LNCAP (cell line): ENCODE measurements at regions not wholly inside any gene's neighbourhood (a gene's known extent, or its start where the extent isn't known, plus 50 kb on each side); places are given as distances from the start of the nearest gene placed in this dataset.

Experiments used
- CTCF ChIP-seq: fragments of 450-650 bp; IDR thresholded peaks from 2 replicates; pipeline ENCODE4 v1.5.1; 2017; ENCODE audit warnings: mild to moderate bottlenecking

DNA sequence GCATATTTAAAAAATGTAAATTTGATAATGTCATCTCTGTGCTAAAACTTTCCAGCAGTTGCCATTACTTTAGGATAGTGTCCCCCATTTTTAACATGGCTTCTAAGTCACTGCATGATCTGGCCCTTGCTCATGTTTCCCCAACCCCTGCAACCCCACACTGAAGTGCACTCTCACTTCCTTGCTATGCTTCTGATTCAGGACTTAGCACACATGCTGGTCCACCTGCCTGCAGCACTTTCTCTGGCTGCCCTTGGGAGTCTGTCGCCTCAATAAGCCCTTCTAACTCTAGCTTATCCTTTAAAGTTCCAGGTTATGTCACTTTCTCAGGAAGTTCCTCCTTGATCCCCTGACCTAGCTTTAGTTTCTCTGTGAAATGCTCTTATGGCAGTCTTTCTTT, 241.0 kb downstream of the POSTN start:
- TF ChIP-seq CTCF: no peak

DNA sequence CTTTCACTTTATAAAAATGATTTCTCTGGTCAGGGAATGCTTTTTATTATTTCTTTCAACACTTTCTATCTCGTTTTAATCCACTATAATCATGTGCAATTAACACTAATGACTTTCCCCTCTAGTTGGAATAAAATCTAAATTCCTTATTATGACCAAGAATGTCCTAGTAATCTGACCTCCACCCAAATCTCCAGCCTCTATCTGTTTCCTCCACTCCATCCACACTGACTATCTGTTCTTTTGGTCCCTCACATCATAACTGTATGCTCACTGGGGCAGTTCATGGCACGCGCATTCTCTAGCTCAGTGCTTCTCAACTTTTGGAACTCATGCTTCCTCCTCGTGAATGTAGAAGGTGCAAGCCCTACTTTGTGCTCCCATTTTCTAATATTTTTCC, 244.7 kb downstream of the POSTN start:
- TF ChIP-seq CTCF: no peak

DNA sequence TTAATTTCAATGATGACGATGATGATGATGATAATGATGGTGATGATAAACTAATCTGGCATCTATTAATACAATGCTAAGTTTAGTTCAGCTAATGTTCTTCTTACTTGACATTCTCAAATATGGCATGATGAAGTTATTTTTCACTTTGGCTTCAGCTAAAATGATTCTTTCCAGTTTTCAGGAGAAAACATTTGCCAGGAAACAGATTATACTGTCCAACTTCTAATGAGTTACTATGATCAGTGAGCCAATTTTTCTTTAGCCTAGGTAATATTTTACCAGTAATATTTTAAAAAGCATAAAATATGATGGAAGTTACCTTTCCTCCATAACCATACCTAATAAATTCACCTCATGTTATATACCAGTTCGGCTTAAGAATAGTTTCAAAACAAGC, 245.7 kb upstream of the CSNK1A1L start:
- TF ChIP-seq CTCF: no peak

GRCh38 chr13:37349916-37350315, 244.5 kb upstream of the CSNK1A1L start:
- TF ChIP-seq CTCF: no peak

DNA sequence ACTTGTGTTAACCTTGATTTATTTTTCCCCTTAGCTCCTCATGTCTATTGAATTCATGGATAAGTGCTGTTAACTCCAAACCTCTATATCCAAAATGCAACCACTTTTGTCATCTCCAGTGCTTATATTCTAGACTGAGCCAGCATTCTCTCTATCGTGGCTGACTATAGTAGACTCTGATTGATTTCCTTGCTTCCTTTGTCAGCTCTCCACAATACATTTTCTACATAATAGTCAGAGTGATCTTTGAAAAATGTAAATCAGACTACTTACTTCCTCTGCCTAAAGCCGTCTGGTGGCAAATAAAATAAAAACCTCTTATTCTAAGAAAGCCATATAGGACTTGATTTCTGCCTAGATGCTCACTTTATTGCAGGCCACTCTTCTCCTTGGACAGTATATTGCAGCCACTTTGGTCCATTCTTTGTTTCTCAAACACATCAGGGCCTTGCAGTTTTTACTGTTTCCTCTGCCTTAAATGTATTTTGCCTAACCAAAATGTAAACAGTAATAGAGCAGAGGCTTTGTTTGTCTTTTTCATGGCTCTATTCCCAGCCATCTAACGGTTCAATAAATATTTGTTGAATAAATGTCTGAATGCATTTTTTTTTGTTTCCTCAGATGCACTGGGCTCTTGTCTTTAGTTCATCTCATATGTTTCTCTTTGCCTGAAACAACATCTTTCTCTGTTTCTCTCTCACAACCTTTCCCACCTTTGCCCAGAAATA, 243.6 kb upstream of the CSNK1A1L start:
- TF ChIP-seq CTCF: no peak

GRCh38 chr13:37345869-37346268, 240.4 kb upstream of the CSNK1A1L start:
- TF ChIP-seq CTCF: no peak

DNA sequence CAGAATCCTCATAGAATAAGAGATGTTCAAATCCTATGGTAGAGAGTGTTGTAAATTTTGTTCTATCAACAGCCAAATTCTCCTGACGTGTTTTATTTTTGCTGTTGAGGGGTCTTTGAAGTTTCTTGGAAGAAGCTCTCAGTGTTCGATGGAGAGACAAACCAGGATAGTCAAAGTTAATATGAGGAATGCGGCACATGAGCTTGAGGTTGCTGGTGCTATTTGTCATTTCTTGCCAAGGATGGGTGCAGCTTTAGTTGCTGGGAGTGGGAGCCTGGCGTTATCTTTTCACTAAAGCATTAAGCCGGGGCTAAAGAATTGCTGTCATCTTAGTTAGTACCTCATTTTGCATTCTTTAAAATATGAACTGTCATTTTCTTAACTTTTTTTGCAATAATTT, 239.9 kb upstream of the CSNK1A1L start:
- no peak for TF ChIP-seq CTCF

DNA sequence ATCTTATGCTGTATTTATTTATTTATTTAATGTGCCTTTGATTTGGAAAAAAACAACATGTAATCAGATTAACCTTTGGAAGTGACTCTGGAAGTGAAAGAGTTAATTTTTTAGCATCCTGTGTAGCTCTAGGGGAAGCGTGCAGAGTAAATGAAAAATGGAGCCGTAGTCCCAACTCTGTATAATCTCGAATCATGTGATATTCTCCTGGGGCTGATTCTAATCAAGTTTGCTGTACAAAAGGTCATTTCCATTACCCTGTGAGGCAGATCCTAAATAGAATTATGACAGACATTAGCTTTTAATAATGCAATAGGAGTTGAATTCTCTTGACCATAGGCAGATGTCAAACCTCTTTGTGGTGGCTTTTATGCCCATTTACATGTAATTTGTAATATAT, 238.6 kb upstream of the CSNK1A1L start:
- no peak for TF ChIP-seq CTCF
